DMS153 (cell line): ENCODE measurements at regions not wholly inside any gene's neighbourhood (a gene's known extent, or its start where the extent isn't known, plus 50 kb on each side); places are given as distances from the start of the nearest gene placed in this dataset.

Experiments
- DNase-seq: peaks from one replicate; lab custom pipeline; 2025; lab: John Stamatoyannopoulos, UW

DNA sequence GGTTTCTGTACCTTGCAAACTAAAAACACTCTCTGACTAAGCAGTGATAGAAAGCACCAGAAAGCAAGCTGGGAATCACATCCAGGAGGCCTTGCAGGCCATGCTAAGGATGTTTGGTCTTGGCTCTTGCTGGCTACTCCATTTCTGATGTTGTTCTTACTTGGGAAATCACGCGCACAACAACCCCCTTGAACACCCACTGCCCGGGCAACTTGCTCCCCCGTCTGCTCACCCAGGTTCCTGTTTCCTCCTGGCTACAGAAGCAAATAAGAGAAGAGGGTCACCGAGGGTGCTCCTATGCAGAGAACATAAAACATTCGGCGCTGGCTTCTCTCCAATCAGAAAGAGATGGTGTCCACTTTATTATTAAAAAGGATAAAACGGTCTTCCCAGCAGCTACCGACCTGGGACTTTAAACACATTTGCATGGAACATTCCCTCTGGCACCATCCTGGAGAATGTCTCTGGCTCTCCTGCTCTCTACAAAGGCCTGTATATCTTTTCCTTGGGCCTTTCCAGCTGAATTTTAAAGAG lies 271.2 kb upstream of the RPL38 start:
- no peak for DNase-seq

- no peak for DNase-seq
Measured at GRCh38 chr17:73933164-73933766, 270.2 kb upstream of the RPL38 start.

- no peak for DNase-seq
Measured at GRCh38 chr17:73933871-73934270, 269.6 kb upstream of the RPL38 start.

DNA sequence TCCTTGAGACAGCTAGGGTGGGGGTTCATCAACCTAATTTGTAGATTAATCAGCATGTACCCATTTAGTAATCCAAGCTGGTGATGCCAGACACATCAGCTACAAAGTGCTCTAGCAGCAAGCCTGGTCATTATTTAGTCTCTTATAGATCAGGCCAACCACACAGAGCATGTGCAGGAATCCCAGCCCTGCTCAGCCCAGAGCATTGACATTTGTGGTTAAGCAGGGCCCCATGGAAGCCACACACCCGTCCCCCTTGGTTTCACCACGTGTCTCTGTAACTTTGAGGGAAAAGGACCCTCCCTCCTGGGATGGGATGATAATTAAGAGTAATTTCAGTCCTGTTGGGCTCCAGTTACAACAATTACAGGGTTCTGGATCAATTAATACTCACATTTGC lies 268.8 kb upstream of the RPL38 start:
- DNase-seq = no peak

- DNase-seq = no peak
Measured at GRCh38 chr17:73936908-73937627, 266.4 kb upstream of the RPL38 start.

DNA sequence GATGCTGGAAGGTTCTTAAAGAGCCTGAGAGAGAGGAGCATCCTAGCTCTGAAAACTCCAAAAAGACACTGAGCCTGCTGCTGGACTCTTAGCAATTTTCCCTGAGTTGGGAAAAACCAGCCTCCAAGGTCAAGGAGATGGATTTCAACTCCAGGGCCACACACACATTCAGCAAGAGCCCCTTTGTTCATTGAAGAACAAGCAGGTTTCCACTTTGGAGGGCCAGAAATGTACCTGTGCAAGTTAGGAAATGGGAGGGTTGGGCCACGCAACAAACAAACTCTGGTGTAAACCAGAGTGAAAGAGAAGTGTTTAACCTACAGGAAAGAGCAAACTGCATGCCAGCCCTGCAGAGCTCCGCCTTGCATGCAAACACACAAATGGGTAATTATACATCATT lies 264.8 kb upstream of the RPL38 start:
- DNase-seq = no peak

- no peak for DNase-seq
Measured at GRCh38 chr17:73939806-73940205, 263.7 kb upstream of the RPL38 start.

GRCh38 chr17:73940511-73940910 lies 263.0 kb upstream of the RPL38 start:
- no peak for DNase-seq

GRCh38 chr17:73941919-73942530 lies 261.5 kb upstream of the RPL38 start:
- DNase-seq = no peak

GRCh38 chr17:73942703-73943415 lies 260.6 kb upstream of the RPL38 start:
- DNase-seq = no peak

DNA sequence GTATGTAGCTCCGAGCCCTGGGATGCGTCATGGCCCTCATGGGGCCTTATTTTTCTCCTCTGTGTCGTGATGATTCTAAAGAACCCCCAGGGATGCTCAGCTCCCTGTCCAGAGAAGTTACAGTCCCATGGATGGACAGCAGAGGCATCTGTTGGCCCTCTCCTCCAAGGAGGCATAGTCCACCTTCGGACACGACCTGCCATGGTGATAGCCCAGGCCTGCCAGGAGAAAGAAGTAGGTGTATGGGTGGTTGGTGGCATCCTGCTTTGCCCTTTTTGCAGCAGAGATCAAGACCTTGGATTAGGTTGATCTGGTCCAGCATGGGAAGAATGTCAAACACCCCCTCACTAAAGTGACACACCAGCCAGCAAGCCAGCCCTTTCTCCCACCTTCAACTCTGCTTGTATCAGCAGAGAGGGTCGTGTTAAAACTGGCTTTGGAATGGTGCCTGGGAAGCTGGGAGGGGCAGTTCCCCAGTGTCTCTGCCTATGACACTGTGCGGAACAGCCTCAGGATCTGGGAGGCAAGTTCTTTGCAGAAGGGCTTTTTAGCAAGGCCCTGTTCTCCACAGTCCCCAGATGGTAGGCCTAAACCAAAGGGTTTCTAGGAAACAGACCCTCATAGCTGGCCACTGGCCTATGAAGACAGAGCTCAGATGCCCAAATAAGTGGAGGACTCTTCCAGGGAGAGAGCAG lies 259.9 kb upstream of the RPL38 start:
- no peak for DNase-seq

DNA sequence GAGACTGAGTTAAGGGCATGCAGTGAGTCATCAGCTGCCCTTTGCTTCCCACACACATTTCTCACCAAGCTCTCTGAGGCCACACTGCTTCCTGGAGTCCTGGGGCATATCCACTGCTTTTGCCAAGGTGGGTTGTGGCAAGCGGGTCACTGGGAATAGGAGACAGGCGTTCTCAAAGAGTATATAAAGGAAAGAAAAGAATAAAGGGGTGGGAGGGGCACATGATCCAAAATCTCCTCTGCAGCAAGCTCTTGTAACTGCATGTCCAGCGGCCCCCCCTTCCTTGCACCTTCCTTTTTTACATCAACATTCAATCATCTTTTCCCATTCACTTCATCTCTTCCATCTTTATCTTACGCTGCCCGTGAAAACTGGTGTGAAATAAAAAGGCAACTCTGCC lies 259.1 kb upstream of the RPL38 start:
- no peak for DNase-seq

- DNase-seq = no peak
Measured at GRCh38 chr17:73947281-73947965, 256.1 kb upstream of the RPL38 start.

DNA sequence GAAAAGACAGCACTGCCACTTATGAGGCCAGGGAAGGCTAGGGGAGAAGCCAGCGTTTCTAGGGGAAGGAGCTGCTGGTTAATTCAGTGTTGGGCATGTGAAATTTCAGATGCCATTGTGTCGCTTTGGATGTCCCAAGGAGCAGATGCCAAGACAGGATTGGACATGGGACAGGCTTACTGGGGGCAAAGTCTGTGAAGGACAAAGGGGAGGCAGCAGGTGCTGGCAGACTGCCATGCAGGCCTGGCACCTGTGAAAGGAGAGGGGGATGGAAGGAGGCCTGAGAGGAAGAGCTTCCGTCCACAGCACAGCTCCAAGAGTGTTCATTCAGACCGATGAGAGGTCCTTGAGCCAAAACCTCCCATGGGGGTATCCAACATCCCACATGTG lies 255.5 kb upstream of the RPL38 start:
- DNase-seq = no peak

DNA sequence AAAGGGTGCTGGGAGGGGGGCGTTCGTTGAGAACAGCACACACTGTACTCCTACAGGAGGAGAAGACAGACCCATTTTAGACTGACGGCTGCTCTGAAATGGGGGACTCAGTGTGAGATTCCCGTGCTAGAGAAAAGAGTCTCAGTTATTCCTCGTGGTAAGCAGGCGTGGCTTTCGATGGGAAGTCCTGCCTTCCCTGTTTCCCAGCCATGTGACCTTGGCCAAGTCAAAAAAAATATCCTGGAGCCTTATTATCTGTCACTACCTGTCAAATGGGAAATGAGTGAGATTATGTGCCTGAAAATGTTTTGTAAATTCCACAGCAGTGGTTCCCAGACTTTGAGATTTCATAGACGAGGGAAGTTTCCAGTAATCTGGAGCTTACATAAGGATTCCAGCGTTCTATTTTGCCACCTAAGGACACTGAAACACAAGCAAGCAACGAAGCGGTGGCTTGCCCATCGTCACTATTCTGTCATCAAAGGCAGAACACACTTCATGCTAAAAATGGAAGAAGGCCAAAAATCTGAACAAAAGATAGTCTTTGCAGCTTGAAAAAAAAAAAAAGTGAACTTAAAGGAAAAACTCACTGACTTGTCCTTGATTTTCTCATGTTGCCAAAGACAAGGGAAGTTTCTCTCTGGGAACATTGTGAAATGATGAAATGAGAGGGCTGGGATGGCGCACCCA lies 253.4 kb upstream of the RPL38 start:
- DNase-seq = no peak

GRCh38 chr17:73950593-73950914 lies 252.9 kb upstream of the RPL38 start:
- no peak for DNase-seq

- DNase-seq = no peak
Measured at GRCh38 chr17:73952082-73952479, 251.4 kb upstream of the RPL38 start.

DNA sequence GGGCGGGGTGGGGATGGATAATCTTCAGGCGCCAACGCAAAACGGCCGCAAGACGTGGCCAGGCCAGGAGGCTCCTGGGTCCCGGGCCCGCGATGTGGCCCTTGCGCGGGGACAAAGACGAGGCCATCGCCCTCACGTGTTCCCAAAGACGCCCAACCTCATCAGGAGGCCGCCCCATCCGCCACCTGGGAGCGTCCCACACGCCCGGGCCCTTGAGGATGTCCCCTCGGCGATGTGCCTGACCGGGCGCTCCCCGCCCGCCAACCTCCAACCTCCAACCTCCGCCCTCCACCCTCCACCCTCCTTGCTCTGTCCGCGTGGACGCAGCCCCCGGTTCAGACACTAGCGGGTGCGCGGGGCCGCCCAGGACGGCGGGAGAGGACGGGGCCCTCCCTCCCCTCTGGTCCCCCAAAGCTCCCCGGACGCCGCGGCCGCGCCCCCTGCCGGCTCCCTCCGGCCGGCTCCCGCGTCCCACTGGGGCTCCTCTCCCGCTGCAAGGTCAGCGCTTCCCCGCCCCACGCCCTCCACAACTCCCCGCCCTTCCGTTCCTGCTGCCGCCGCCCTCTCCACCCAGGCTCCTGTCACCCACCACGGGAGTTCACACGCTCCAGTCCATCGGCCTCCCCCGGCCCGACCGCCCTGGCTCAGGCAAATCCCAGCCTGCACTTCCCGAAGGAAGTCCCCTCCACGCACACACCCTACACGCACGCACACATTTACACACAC lies 250.8 kb upstream of the RPL38 start:
- peak; percentile 46 for DNase-seq

- DNase-seq = no peak
Measured at GRCh38 chr17:73953206-73954033, 250.1 kb upstream of the RPL38 start.
